H1 (cell line): ENCODE measurements at regions not wholly inside any gene's neighbourhood (a gene's known extent, or its start where the extent isn't known, plus 50 kb on each side); places are given as distances from the start of the nearest gene placed in this dataset.

Experiments used
- KDM4A ChIP-seq: IDR thresholded peaks from one replicate; pipeline ENCODE4 v1.7.1; 2012; ENCODE audit warnings: low read depth, mild to moderate bottlenecking, moderate library complexity, low read length, inconsistent platforms; ENCODE audit not compliant: severe bottlenecking

GRCh38 chr11:15327786-15328231, 213.1 kb downstream of the INSC start (continued):
- no peak for TF ChIP-seq KDM4A
